NB4 (cell line): ENCODE measurements at regions not wholly inside any gene's neighbourhood (a gene's known extent, or its start where the extent isn't known, plus 50 kb on each side); places are given as distances from the start of the nearest gene placed in this dataset.

Experiments used
- POLR2A ChIP-seq: IDR thresholded peaks from 2 replicates; pipeline ENCODE4 v1.6.1; 2011; ENCODE audit warnings: mild to moderate bottlenecking; ENCODE audit not compliant: insufficient read length; ENCODE audit errors: extremely low read depth
- TF ChIP-seq, protein P1 (sequence below): IDR thresholded peaks from one replicate; pipeline ENCODE4 v1.5.1; 2012; ENCODE audit warnings: low read depth, low read length
- TF ChIP-seq, protein P2 (sequence below): IDR thresholded peaks from 2 replicates; pipeline ENCODE4 v1.6.1; 2011; ENCODE audit warnings: low read depth, low read length

DNA sequence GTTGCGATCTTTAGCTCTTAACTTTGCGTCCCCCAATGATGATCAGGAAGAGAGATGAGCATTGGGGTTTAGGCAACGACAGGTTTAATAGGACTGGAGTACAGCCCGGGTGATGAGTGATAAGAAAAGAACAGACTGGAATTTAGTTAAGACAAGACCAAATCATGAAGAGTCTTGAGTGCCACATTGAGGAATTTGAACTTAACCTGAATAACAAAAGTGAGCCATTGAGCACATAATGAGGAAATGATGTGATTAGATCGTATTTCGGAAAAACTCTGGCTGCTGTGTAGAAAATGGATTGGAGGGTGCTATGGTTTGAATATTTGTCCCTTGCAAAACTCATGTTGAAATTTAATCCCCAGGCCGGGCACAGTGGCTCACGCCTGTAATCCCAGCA lies 83.2 kb upstream of the MELK start:
- TF ChIP-seq, protein P1, sequence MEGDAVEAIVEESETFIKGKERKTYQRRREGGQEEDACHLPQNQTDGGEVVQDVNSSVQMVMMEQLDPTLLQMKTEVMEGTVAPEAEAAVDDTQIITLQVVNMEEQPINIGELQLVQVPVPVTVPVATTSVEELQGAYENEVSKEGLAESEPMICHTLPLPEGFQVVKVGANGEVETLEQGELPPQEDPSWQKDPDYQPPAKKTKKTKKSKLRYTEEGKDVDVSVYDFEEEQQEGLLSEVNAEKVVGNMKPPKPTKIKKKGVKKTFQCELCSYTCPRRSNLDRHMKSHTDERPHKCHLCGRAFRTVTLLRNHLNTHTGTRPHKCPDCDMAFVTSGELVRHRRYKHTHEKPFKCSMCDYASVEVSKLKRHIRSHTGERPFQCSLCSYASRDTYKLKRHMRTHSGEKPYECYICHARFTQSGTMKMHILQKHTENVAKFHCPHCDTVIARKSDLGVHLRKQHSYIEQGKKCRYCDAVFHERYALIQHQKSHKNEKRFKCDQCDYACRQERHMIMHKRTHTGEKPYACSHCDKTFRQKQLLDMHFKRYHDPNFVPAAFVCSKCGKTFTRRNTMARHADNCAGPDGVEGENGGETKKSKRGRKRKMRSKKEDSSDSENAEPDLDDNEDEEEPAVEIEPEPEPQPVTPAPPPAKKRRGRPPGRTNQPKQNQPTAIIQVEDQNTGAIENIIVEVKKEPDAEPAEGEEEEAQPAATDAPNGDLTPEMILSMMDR, result no peak
- TF ChIP-seq, protein P2, sequence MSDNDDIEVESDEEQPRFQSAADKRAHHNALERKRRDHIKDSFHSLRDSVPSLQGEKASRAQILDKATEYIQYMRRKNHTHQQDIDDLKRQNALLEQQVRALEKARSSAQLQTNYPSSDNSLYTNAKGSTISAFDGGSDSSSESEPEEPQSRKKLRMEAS, result no peak
- TF ChIP-seq POLR2A, result no peak
